Lung microvascular endothelial cell (primary cell): ENCODE measurements at regions not wholly inside any gene's neighbourhood (a gene's known extent, or its start where the extent isn't known, plus 50 kb on each side); places are given as distances from the start of the nearest gene placed in this dataset.
A peak's percentile ranks its signal among the peaks of the same experiment; 100 is the strongest.

Source experiments
- DNase-seq, 2 donors: peaks; one replicate each; pipeline versions ENCODE4 v3.0.0 to v3.0.0-alpha.2; 2010; ENCODE audit warnings: low read depth in 2 of 2

DNA sequence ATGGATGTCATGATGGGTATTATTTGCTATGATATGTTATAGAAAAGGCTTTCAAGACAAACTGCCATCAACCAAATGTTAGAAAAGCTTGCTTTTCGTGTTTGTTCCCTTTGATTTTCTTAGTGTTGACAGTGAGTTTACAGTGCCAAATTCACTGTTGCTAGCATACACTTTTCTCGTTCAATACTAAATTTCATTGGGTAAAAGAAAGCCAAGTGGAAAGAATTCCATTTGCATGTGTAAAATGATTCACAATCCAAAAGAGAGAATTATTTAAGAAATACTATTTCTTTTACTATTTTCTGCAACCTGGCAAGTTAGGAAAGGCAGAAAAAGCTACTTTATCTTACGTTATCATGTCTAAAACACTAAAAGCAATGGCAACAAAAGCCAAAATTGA lies 301.4 kb downstream of the OTOL1 start:
- DNase-seq: no peak

GRCh38 chr3:161800985-161801559 lies 304.5 kb downstream of the OTOL1 start:
- DNase-seq: no peak

- no peak for DNase-seq
Observed at GRCh38 chr3:161818106-161818505, 321.5 kb downstream of the OTOL1 start.

- no peak for DNase-seq
Observed at GRCh38 chr3:161821591-161821990, 325.0 kb downstream of the OTOL1 start.

DNA sequence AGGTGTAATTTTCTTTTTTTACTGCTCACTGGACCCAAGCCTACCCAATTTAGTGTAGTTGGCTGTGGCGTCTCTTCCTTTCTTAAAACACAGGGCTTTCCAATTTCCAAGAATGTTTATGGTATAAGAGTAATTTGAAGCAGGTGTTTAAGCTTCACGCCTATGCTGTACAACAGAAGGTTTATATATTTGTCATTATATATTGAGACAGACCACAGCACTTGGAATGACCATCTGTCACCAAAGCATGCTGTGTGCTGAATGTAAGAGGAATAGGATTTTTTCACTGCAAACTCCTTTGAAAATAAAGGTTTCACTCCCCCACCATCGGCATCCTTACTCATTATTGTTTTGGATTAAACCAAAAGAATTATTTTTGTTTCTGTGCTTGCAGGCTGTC lies 325.7 kb downstream of the OTOL1 start:
- DNase-seq: no peak

DNA sequence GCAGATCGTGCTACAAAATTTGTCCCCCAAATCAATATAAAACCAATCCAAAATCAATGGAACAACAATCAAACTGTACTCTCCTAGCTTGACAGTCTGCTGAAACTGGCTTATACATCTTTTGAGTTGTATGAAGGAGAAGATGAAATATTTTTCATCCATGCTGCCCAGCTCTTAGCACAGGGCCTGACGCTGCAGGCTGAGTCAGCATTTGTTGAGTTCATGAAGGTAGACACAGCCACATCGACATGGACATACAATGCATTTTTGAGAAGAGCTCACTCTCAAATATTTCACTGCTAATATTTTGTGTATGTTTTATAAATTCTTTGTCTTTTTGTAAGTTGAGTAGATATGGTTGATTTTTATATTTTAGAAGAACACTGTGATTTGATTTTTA lies 327.3 kb downstream of the OTOL1 start:
- DNase-seq: no peak

DNA sequence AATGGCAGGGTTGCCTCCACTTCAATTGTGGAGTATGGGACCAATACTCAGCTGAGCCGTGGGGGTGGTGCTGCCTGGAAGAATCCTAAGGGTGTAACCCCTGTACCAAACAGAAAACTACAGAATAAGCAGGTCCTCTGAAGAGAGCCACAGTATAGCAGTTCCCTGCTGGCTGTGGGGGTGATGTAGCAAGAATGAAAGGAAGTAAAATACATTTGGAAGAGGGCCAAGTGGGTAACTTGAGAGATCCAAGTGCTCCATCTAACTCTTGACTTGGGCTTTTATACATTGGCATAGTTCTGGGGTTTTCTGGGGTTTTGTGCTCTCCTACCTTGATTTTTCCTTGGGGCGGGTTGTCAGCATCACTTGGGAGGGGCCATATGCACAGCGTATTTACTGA lies 341.4 kb downstream of the OTOL1 start:
- no peak for DNase-seq

- no peak for DNase-seq
Observed at GRCh38 chr3:161848376-161848775, 351.8 kb downstream of the OTOL1 start.

DNA sequence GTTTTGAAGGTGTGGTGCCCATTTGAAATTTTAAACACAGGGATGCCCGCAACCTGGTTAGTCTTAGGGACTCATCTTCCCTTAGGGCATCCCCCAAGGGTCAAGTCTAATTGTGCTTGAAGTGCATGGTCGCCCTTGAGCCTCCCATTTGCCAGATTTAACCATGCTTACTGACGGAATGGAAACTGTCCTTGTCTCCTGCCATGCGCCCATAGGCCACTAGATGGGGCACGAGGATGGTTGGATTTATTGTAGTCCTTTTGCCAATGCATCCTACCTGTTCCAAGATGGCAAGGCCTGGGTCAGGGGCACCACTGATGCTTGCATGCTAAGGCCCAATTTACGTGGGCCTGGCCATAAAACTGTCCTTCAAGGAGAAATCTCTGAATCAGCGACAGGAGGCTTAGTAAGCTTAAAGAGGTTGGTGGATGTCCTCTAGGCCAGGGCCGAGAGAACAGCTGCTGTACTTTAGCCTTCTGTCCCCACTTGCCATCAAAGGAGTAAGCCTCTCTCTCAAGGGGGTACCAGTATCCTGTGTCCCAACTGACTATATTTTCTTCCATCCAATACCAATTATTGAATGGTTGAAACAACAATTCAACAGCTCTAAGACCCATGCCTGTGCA lies 355.4 kb downstream of the OTOL1 start:
- peak; percentile 26 to 49 for DNase-seq

DNA sequence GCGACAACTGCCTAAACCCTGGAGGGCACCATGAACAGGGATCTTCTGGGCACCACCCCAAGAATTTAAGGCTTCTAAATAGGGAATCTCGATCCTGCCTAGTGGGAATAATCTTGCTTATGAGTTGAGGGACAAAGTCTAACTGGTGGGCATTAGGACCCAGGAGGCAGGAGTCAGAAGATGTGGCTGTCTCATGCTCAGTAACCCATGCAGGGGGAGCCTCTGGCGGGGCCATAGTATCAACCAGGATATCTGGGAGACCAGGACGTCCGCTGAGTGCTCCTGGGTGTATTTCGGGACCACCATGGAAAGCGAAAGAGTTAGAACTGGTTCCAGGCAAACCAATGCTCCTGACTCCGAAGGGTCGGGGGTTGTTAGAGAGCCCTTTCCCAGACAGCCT lies 356.1 kb downstream of the OTOL1 start:
- no peak for DNase-seq

DNA sequence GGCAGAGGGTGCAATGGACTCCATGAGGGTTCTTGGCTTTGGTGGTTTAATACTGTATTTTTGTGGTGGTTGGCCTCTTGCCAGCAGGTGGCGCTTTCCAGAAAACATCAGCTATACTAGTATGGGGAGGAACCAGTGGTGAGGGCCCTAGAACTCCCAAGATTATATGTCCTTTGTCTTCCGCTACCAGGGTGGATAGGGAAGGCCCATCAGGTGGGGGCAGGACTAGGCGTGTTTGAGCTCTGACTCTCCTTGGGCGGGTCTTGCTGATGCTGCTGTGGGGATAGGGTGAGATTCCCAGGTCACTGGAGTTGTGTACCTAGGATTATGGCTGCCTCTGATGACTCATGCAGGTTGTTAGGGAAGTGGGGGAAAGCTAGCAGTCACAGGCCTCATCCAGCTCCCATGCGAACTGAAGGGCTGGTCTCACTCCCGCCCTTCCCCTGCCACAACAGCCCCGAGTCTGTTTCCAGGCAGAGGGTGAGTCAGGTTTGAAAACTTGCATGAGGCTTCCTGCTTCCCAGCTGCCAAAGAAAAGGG lies 357.7 kb downstream of the OTOL1 start:
- DNase-seq: peak in 1 of 2 donors; percentile 91

DNA sequence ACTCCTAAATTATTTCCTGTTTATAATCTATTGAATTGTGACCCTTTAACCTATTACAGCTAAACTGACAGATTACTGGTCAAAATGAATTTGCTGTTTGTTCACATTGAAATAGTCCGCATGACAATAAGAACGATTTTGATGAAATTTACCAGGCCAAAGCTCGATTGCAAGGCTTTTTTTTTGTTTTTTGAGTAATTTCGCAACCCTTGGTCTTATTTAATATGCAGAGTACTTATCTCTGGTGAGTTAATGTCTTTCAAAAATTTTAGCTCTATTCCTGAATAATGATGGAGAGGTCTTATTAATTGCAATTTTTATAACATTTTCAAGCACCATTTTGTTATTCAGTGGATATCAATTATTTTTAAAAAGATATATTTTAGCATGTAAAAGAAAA lies 362.4 kb downstream of the OTOL1 start:
- DNase-seq: no peak

DNA sequence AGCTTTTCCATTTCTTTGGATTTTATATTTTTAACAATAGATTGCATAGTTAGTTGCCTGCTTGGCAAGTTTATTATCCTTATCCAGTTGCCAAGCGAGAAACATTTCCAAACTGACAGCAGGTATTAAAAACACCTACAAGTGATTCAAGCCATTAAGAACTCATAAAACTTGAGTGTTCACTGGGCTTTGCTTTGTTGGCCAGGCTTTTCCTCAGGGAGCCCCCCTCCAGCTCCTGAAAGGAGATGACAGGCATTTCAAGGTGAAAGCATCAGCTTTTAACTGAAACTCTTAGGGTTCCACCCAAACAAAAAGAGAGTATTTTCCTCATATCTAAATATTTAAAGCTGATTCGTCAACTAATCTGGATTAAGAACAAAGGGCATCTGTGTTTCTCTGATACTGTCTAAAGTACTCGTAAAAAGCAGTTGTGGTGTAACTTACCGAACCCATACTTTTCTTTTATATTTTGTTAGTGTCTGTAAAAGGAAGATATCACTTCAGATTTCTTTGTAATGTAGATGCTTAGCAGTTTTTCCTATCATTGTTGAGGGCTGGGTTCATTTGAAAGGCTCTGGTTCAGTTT lies 363.4 kb downstream of the OTOL1 start:
- DNase-seq: no peak

- no peak for DNase-seq
Observed at GRCh38 chr3:161863775-161864174, 367.2 kb downstream of the OTOL1 start.

GRCh38 chr3:161866176-161866575 lies 369.6 kb downstream of the OTOL1 start:
- no peak for DNase-seq

GRCh38 chr3:161875483-161875882 lies 378.9 kb downstream of the OTOL1 start:
- no peak for DNase-seq

DNA sequence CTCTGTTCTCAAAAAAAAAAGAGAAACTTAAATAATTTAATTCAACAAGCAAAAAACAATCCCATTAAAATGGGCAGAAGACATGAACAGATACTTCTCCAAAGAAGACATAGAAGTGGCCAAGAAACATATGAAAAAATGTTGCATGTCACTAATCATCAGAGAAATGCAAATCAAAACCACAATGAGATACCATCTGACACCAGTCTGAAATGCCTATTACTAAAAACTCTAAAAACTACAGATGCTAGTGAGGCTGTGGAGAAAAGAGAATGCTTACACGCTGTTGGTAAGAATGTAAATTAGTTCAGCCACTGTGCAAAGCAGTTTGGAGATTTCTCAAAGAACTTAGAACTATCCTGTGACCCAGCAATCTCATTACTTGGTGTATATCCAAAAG lies 382.9 kb downstream of the OTOL1 start:
- DNase-seq: no peak

DNA sequence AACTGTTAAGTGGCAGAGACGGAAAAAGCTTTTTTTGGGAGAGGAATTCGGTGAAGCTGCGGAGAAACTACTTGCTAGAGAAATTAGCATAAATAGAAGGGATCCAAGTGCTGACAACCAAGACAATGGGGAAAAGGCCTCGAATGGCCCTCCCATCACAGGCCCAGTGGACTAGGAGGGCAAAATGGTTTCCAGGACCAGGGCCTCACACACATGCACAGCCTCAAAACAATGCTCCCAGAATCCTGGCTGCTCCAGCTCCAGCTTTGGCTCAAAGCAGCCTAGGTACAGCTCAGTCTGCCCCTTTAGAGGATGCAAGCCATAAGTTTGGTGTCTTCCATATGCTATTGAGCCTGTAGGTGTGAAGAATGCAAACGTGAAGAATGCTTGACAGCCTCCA lies 388.2 kb downstream of the OTOL1 start:
- DNase-seq: no peak

GRCh38 chr3:161890147-161890625 lies 393.6 kb downstream of the OTOL1 start:
- peak in 1 of 2 donors; percentile 91 for DNase-seq

- peak in 1 of 2 donors; percentile 58 for DNase-seq
Observed at GRCh38 chr3:161893972-161894371, 397.4 kb downstream of the OTOL1 start.

DNA sequence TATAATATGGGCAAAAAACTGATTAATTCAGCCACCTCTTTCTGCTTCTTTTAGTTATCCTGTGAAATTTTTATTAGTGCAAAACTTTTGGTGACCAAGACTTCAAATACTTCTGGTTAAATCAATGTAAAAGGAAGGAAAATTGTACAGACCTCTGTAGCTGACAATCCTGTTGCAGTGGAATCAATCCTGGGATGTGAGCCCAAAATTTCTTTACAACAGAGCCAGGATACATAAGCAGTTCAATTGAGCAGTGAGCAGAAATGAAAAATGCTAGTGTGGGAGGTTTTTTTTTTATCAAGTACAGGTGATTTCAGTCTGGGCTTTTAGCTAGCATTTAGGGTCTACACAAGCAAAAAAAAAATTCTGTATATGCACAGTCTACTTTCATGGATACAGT lies 398.0 kb downstream of the OTOL1 start:
- no peak for DNase-seq

- DNase-seq: no peak
Observed at GRCh38 chr3:161905520-161906132, 409.0 kb downstream of the OTOL1 start.
